Liver (tissue), 3 donors: ENCODE measurements at regions not wholly inside any gene's neighbourhood (a gene's known extent, or its start where the extent isn't known, plus 50 kb on each side); places are given as distances from the start of the nearest gene placed in this dataset.

Source experiments
- CTCF ChIP-seq: fragments of 150-350 bp; IDR thresholded peaks from 2 replicates; pipeline ENCODE4 v1.5.1; 2017; ENCODE audit warnings: improper control_type of control experiment, low read depth, low read length; ENCODE audit not compliant: missing input control
- EGR1 ChIP-seq, 2 donors: IDR thresholded peaks; 2 replicates each; pipeline ENCODE4 v1.6.1; 2016 to 2018; ENCODE audit warnings: antibody characterized with exemption in 2 of 2, low read depth in 2 of 2
- FOXA2 ChIP-seq: IDR thresholded peaks from 2 replicates; pipeline ENCODE4 v1.6.1; 2016; ENCODE audit warnings: antibody characterized with exemption
- JUND ChIP-seq, 2 donors: IDR thresholded peaks; 2 replicates each; pipeline ENCODE4 v1.6.1; 2016; ENCODE audit warnings: antibody characterized with exemption in 2 of 2
- REST ChIP-seq: IDR thresholded peaks from 2 replicates; pipeline ENCODE4 v1.6.1; 2016; ENCODE audit warnings: antibody characterized with exemption, mild to moderate bottlenecking
- YY1 ChIP-seq: IDR thresholded peaks from 2 replicates; pipeline ENCODE4 v1.6.1; 2016; ENCODE audit warnings: antibody characterized with exemption, mild to moderate bottlenecking
- donor health status: healthy.
- donor health status: healthy.

- TF ChIP-seq CTCF = no peak
- no peak for TF ChIP-seq REST
- no peak for TF ChIP-seq JUND (IDR thresholded peaks at IDR 0.05)
- TF ChIP-seq YY1 = no peak
- no peak for TF ChIP-seq EGR1 (IDR thresholded peaks at IDR 0.05; ENCODE audit: low read depth in 2 of 2)
- TF ChIP-seq FOXA2 = no peak
These were observed 970.3 kb downstream of the BCL11B start for GRCh38 chr14:98301681-98302080.
